ENCODE measurements at regions not wholly inside any gene's neighbourhood (a gene's known extent, or its start where the extent isn't known, plus 50 kb on each side); places are given as distances from the start of the nearest gene placed in this dataset.

DNA sequence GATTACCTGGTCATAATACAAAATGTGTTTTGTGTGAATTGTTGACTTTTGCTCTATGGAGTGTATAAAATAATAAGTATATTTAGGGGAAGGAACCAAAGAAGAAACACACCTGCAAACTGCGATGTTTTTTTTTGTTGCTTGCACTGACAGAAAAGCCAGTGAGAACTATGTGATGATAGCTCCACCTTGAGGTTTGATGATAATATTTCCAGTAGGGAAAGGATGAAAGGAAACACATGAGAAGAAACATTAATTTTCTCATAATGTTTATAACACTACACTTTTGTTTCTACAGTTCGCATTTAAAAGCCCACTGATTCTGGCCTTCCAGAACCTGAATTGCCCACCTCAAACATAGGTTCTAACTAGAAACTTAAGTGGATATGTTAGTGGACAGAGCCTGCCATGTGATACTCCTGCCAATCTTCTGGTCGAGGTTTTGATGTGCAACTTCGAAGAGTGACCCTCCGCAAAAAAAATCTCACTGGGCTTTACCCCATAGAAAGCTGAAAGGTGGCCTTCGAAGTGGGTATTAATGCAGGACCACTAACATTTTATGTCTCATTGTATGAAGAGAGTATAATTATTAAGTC lies 476.4 kb upstream of the SPHKAP start:
- TF ChIP-seq, protein P1, sequence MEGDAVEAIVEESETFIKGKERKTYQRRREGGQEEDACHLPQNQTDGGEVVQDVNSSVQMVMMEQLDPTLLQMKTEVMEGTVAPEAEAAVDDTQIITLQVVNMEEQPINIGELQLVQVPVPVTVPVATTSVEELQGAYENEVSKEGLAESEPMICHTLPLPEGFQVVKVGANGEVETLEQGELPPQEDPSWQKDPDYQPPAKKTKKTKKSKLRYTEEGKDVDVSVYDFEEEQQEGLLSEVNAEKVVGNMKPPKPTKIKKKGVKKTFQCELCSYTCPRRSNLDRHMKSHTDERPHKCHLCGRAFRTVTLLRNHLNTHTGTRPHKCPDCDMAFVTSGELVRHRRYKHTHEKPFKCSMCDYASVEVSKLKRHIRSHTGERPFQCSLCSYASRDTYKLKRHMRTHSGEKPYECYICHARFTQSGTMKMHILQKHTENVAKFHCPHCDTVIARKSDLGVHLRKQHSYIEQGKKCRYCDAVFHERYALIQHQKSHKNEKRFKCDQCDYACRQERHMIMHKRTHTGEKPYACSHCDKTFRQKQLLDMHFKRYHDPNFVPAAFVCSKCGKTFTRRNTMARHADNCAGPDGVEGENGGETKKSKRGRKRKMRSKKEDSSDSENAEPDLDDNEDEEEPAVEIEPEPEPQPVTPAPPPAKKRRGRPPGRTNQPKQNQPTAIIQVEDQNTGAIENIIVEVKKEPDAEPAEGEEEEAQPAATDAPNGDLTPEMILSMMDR (IDR thresholded peaks at IDR 0.05): peak in 4 of 6 experiments; percentile 27 to 47 (median 40)
- TF ChIP-seq POLR2A (IDR thresholded peaks at IDR 0.05) (no peak), POLR2AphosphoS5 (IDR thresholded peaks at IDR 0.05) (no peak)
